Mesenchymal stem cell (in vitro differentiated cells and primary cell): ENCODE measurements at regions not wholly inside any gene's neighbourhood (a gene's known extent, or its start where the extent isn't known, plus 50 kb on each side); places are given as distances from the start of the nearest gene placed in this dataset.
"Not testable (repeated sequence)": the region's sequence is repeated elsewhere in the genome, so short reads cannot be mapped to it uniquely, and the experiment has no call there.

Experiments
- DNase-seq: peaks from one replicate; pipeline ENCODE4 v3.0.0-alpha.2; 2013
- H2AFZ ChIP-seq: one replicate; pipeline ENCODE4 v1.6.1; 2013; ENCODE audit warnings: low read depth, mild to moderate bottlenecking, control low read depth, inconsistent platforms, low read length, moderate library complexity
- H2AK5ac ChIP-seq: 2 replicates; pipeline ENCODE4 v1.6.1; 2013; ENCODE audit warnings: low read length, moderate library complexity, mild to moderate bottlenecking, inconsistent platforms; ENCODE audit not compliant: severe bottlenecking
- H2BK120ac ChIP-seq: one replicate; pipeline ENCODE4 v1.6.1; 2013; ENCODE audit warnings: low read depth, mild to moderate bottlenecking, inconsistent platforms, low read length, moderate library complexity
- H2BK12ac ChIP-seq, 2 experiments: one replicate each; pipeline ENCODE4 v1.6.1; 2013; ENCODE audit warnings: inconsistent platforms in 2 of 2, low read length in 2 of 2, mild to moderate bottlenecking in 2 of 2, moderate library complexity in 2 of 2, control low read depth in 1 of 2
- H2BK15ac ChIP-seq: one replicate; pipeline ENCODE4 v1.6.1; 2013; ENCODE audit warnings: mild to moderate bottlenecking, low read depth, inconsistent platforms; ENCODE audit not compliant: poor library complexity, severe bottlenecking
- H2BK5ac ChIP-seq: 2 replicates; pipeline ENCODE4 v1.6.1; 2013; ENCODE audit warnings: low read depth, mild to moderate bottlenecking, low read length, control low read depth, inconsistent platforms; ENCODE audit not compliant: poor library complexity, severe bottlenecking
- H3K14ac ChIP-seq, 2 experiments: one replicate each; pipeline ENCODE4 v1.6.1; 2013; ENCODE audit warnings: inconsistent platforms in 2 of 2, low read length in 2 of 2, control low read depth in 1 of 2, mild to moderate bottlenecking in 1 of 2, moderate library complexity in 1 of 2
- H3K18ac ChIP-seq, 2 experiments: one replicate each; pipeline ENCODE4 v1.6.1; 2013; ENCODE audit warnings: inconsistent platforms in 2 of 2, low read length in 2 of 2, control low read depth in 1 of 2, low read depth in 1 of 2, mild to moderate bottlenecking in 1 of 2
- H3K23ac ChIP-seq, 2 experiments: one replicate each; pipeline ENCODE4 v1.6.1; 2013; ENCODE audit warnings: inconsistent platforms in 2 of 2, low read length in 2 of 2, mild to moderate bottlenecking in 2 of 2, moderate library complexity in 2 of 2, control low read depth in 1 of 2
- H3K27ac ChIP-seq: 2 replicates; pipeline ENCODE4 v1.5.1; 2013; ENCODE audit warnings: mild to moderate bottlenecking, moderate library complexity, low read length, control low read depth, inconsistent platforms; ENCODE audit not compliant: poor library complexity, severe bottlenecking
- H3K27me3 ChIP-seq, 2 experiments: 2 replicates each; pipeline versions ENCODE4 v1.6.1 to v1.7.0; 2013; ENCODE audit warnings: low read length in 2 of 2, mild to moderate bottlenecking in 2 of 2, moderate library complexity in 2 of 2, control low read depth in 1 of 2, inconsistent platforms in 1 of 2; ENCODE audit not compliant: control insufficient read depth in 1 of 2, insufficient read depth in 1 of 2
- H3K36me3 ChIP-seq, 2 experiments: 2 replicates each; pipeline versions ENCODE4 v1.6.1 to v1.7.0; 2013; ENCODE audit warnings: low read length in 2 of 2, control low read depth in 1 of 2, inconsistent platforms in 1 of 2, low read depth in 1 of 2, mild to moderate bottlenecking in 1 of 2; ENCODE audit not compliant: insufficient read depth in 2 of 2, control insufficient read depth in 1 of 2
- H3K4ac ChIP-seq, 2 experiments: one replicate each; pipeline ENCODE4 v1.6.1; 2013; ENCODE audit warnings: inconsistent platforms in 2 of 2, low read length in 2 of 2, mild to moderate bottlenecking in 2 of 2, moderate library complexity in 2 of 2, control low read depth in 1 of 2, low read depth in 1 of 2
- H3K4me1 ChIP-seq: 2 replicates; pipeline ENCODE4 v1.6.1; 2013; ENCODE audit warnings: low read depth, low read length, control low read depth; ENCODE audit not compliant: control insufficient read depth, insufficient read depth
- H3K4me2 ChIP-seq: 2 replicates; pipeline ENCODE4 v1.6.1; 2013; ENCODE audit warnings: low read length, mild to moderate bottlenecking, inconsistent platforms; ENCODE audit not compliant: poor library complexity, severe bottlenecking
- H3K4me3 ChIP-seq, 2 experiments: 2 replicates each; pipeline versions ENCODE4 v1.5.1 to v1.7.0; 2013; ENCODE audit warnings: low read length in 2 of 2, mild to moderate bottlenecking in 2 of 2, control low read depth in 1 of 2, low read depth in 1 of 2; ENCODE audit not compliant: insufficient read depth in 1 of 2
- H3K79me1 ChIP-seq: replicated peaks from 2 replicates; pipeline ENCODE4 v1.6.1; 2013; ENCODE audit warnings: mild to moderate bottlenecking, control low read depth, low read length, inconsistent platforms; ENCODE audit not compliant: poor library complexity, severe bottlenecking
- H3K9ac ChIP-seq: 2 replicates; pipeline ENCODE4 v1.7.0; 2013; ENCODE audit warnings: mild to moderate bottlenecking, low read length, moderate library complexity
- H3K9me3 ChIP-seq: 2 replicates; pipeline ENCODE4 v1.7.0; 2013; ENCODE audit warnings: mild to moderate bottlenecking, low read length; ENCODE audit not compliant: control insufficient read depth
- H4K8ac ChIP-seq: one replicate; pipeline ENCODE4 v1.6.1; 2013; ENCODE audit warnings: inconsistent platforms, mild to moderate bottlenecking, low read length, moderate library complexity
- H4K91ac ChIP-seq: one replicate; pipeline ENCODE4 v1.6.1; 2013; ENCODE audit warnings: mild to moderate bottlenecking, low read length, inconsistent platforms
- WGBS: methylation state at CpG from one replicate; pipeline ENCODE4 v1.1.7; 2013; ENCODE audit warnings: mixed read lengths; 5-methylcytosine and 5-hydroxymethylcytosine counted together

DNA sequence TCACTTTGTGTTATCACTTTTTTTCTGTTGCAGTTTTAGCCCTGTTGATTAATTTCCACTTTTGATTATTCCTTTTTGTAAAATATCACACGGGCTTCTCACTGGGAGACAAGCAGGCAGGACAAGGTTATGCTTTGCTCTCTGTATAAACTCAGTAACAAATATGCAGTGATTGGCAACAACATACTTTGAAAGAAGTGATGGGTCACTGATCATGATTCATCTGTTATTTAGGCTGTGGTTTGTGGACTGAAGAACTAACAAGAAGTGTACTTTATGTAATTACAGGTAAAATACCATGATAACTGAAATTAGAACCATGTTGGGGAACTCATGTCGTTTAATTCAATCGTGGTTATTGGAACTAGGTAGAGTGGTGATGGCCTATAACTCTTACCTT is 62.1 kb upstream of the ABI1 start:
- not testable (repeated sequence) for H4K91ac ChIP-seq, H2AK5ac ChIP-seq, H2AFZ ChIP-seq, H2BK15ac ChIP-seq, H3K14ac ChIP-seq, H3K4me1 ChIP-seq, H3K9ac ChIP-seq, H3K27me3 ChIP-seq, H2BK120ac ChIP-seq, H3K36me3 ChIP-seq, H3K4ac ChIP-seq, H3K27ac ChIP-seq, H3K4me2 ChIP-seq, H3K79me1 ChIP-seq, H3K23ac ChIP-seq, H2BK5ac ChIP-seq, DNase-seq, H3K9me3 ChIP-seq, H4K8ac ChIP-seq, H3K18ac ChIP-seq, H2BK12ac ChIP-seq, H3K4me3 ChIP-seq
- 75% methylated on average over 1 of the region's 3 CpGs for WGBS

DNA sequence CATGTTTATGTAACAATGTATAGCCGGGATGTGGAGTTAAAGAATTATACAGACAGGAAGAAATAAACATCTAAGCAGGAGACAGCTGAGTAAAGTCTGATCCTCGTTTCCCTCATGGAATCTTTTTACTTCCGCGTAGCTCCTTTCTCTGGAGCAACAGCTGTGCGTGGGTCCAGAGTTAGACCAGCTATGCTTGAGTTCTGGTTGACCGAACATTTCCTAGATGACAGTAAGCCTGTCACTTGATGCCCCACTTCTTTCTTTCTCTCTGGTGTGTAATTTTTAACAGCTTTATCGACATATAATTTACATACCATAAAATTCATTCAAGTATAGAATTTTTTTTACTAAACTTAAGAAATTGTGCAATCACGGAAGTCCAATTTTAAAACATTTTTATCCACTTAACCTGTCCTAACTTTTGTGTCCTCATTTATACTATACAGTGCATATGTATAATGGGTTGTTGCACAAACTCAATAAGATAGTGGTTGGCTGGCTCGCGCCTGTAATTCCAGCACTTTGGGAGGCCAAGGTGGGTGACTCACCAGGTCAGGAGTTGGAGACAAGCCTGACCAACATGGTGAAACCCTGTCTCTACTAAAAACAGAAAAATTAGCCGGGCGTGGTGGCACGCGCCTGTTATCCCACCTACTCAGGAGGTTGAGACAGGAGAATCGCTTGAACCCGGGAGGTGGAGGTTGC is 58.5 kb upstream of the ABI1 start:
- not testable (repeated sequence) for H3K79me1 ChIP-seq, H2AK5ac ChIP-seq, H3K9me3 ChIP-seq, H2BK5ac ChIP-seq, H4K8ac ChIP-seq, H3K9ac ChIP-seq, H3K4me1 ChIP-seq, H2BK120ac ChIP-seq, H2BK12ac ChIP-seq, H2BK15ac ChIP-seq, H2AFZ ChIP-seq, H3K14ac ChIP-seq, H3K18ac ChIP-seq, H3K23ac ChIP-seq, H3K36me3 ChIP-seq, H3K27ac ChIP-seq, H3K4me3 ChIP-seq, DNase-seq, H3K4me2 ChIP-seq, H3K4ac ChIP-seq, H4K91ac ChIP-seq, H3K27me3 ChIP-seq
- WGBS, result 93% methylated on average over 13 of the region's 16 CpGs

DNA sequence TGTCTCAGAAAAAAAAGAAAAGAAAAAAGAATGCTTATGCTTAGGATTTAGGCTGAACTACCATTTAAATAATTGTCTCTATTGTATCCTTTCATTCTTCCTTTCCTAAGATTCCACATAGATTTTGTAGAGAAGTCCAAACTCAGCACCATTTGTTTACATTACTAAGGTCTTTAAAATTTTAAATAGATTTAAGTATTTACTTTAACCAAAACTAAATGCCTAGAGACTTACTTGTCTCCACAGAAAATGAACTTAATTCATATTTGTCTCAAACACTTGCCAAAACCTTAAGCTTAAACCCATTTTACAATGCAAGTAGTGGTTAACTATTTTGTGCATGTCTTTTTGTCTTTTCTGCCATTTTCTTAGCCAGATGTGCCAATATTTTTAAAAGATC is 54.1 kb upstream of the ABI1 start:
- Histone ChIP-seq H3K4me1 (peaks cover 1% of the 10 kb centered on the region), H3K27me3 (no peaks in the 10 kb centered on the region), H3K4me3 (no peak overlapping the region), H3K36me3 (no peaks in the 10 kb centered on the region), H2BK15ac (no peak overlapping the region), H3K79me1 (no peaks in the 10 kb centered on the region), H3K18ac (no peak overlapping the region), H3K9me3 (no peaks in the 10 kb centered on the region), H3K23ac (no peak overlapping the region), H3K4ac (no peak overlapping the region), H2BK120ac (no peak overlapping the region), H2AFZ (no peak overlapping the region), H3K4me2 (no peak overlapping the region), H2BK5ac (no peak overlapping the region), H3K9ac (no peak overlapping the region), H4K91ac (no peak overlapping the region), H2AK5ac (no peak overlapping the region), H4K8ac (no peak overlapping the region), H3K27ac (no peak overlapping the region), H2BK12ac (no peak overlapping the region), H3K14ac (no peak overlapping the region)
- DNase-seq, result no peak

DNA sequence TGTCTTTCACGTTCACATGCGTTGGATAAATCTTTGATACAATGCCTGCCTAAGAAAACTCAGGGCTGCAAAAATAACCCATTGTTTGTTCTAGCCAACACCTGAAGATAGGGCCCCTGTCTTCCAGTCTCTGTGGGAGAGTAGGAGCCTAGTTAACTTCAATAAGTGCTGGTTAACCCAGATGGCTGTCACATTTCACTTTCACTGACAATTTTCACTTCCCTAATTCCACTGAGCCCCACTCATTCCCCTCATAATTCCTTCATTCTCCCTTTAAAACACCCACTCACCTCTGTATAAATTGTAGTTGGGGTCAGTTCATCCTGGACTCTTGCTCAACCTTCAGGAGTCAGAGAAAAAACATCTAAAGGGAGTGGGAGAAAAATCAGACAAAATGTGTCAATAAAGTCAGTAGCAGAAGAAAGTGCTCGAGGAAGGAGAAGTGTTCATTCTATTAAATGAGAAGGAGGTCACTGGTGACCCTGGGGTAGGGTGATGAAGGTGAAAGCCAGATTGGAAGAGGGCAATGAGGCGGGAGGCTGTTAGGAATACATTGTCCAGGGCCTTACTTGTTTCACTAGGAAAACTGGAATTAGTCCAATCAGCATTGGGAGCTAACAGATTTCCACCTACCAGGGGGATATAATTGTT is 51.2 kb upstream of the ABI1 start:
- no peak overlapping the region for H2AK5ac ChIP-seq
- no peak overlapping the region for H3K9ac ChIP-seq
- H3K4me1 ChIP-seq, result no peaks in the 10 kb centered on the region
- no peaks in the 10 kb centered on the region for H3K27me3 ChIP-seq
- no peak overlapping the region for H3K27ac ChIP-seq
- no peak overlapping the region for H2AFZ ChIP-seq
- H3K23ac ChIP-seq, result no peak overlapping the region
- DNase-seq, result no peak
- H3K18ac ChIP-seq, result no peak overlapping the region
- H3K36me3 ChIP-seq, result no peaks in the 10 kb centered on the region
- no peak overlapping the region for H4K8ac ChIP-seq
- no peak overlapping the region for H3K4ac ChIP-seq
- H2BK15ac ChIP-seq, result no peak overlapping the region
- no peak overlapping the region for H3K14ac ChIP-seq
- WGBS, result 80% methylated on average over 4 of the region's 4 CpGs
- H2BK12ac ChIP-seq, result no peak overlapping the region
- no peak overlapping the region for H2BK120ac ChIP-seq
- H4K91ac ChIP-seq, result no peak overlapping the region
- no peaks in the 10 kb centered on the region for H3K9me3 ChIP-seq
- no peak overlapping the region for H2BK5ac ChIP-seq
- H3K4me3 ChIP-seq, result no peak overlapping the region
- H3K4me2 ChIP-seq, result no peak overlapping the region
- H3K79me1 ChIP-seq, result no peaks in the 10 kb centered on the region
